ENCODE measurements at regions not wholly inside any gene's neighbourhood (a gene's known extent, or its start where the extent isn't known, plus 50 kb on each side); places are given as distances from the start of the nearest gene placed in this dataset.

DNA sequence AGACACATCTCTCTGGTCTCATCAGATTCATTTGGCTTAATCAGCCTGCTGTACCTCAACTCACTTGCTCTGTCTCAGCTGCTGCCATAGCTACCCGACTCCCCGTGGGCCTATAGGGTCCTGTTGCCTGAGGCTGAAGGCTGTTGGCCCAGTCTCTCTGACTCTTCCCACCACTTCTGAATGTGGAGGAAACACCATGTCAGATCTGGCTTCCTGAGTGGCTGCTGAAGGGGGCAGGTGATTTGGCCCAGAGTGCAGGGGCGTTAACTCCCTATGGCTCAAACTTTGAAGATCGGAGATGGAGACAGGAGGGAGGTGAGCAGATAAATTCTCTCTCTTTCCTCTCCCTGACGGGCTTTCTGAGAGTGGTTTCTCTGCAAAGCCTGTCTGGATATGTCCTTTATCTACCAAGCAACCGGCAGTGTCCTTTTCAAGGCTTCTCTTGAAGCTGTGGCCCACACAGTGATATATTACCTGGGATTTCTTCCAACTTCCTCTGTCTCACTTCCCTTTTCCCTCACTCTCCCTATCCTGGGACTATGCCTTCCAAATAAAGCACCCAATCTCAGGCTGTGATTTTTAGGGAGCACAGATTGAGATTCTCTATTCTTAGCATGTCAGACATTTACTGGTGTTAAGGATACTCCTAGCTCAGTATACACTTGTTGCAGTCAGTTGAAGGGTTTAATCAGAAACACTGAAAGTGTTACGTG is 334.9 kb upstream of the TBC1D5 start:
- no peaks in the 10 kb centered on the region for H3K4me1 ChIP-seq
- no peak overlapping the region for H3K4me3 ChIP-seq
- H3K36me3 ChIP-seq, result no peaks in the 10 kb centered on the region
- no peaks in the 10 kb centered on the region for H3K27me3 ChIP-seq
- ATAC-seq (ENCODE audit: low FRiP score in 2 of 2) (no peak), DNase-seq (no peak)
- TF ChIP-seq, protein P1, sequence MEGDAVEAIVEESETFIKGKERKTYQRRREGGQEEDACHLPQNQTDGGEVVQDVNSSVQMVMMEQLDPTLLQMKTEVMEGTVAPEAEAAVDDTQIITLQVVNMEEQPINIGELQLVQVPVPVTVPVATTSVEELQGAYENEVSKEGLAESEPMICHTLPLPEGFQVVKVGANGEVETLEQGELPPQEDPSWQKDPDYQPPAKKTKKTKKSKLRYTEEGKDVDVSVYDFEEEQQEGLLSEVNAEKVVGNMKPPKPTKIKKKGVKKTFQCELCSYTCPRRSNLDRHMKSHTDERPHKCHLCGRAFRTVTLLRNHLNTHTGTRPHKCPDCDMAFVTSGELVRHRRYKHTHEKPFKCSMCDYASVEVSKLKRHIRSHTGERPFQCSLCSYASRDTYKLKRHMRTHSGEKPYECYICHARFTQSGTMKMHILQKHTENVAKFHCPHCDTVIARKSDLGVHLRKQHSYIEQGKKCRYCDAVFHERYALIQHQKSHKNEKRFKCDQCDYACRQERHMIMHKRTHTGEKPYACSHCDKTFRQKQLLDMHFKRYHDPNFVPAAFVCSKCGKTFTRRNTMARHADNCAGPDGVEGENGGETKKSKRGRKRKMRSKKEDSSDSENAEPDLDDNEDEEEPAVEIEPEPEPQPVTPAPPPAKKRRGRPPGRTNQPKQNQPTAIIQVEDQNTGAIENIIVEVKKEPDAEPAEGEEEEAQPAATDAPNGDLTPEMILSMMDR (IDR thresholded peaks at IDR 0.05), result no peak
- TF ChIP-seq POLR2AphosphoS5 (IDR thresholded peaks at IDR 0.05) (no peak), EP300 (IDR thresholded peaks at IDR 0.05) (no peak), POLR2A (IDR thresholded peaks at IDR 0.05) (no peak)
- H3K9me3 ChIP-seq, result no peaks in the 10 kb centered on the region
- H3K27ac ChIP-seq, result no peak overlapping the region
- 55 to 62% methylated on average over 7 of the region's 7 CpGs for WGBS, 2 donors

DNA sequence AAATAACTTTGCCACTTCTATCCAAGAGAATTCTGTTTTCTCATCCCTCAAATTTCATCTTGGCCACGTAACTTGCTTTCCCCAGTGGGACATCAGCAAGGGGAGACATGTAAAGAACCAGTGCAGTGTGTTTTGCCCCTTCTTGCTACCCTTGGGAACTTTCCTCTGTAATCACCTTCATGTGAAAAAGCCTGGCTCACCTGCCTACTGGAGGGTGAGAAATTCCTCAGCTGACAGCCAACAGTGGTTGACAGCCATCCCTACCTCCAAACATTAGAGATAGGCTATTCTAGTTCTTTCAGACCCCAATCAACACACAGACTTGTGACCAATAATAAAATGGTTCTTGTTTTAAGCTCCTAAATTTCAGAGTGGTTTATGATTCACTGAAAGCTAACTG is 333.9 kb upstream of the TBC1D5 start:
- H3K4me1 ChIP-seq, result no peaks in the 10 kb centered on the region
- H3K36me3 ChIP-seq, result no peaks in the 10 kb centered on the region
- ATAC-seq (ENCODE audit: low FRiP score in 2 of 2) (no peak), DNase-seq (no peak)
- WGBS, 2 donors, result 81 to 95% methylated on average over 1 of the region's 1 CpG
- no peak overlapping the region for H3K27ac ChIP-seq
- H3K9me3 ChIP-seq, result no peaks in the 10 kb centered on the region
- H3K4me3 ChIP-seq, result no peak overlapping the region
- TF ChIP-seq POLR2AphosphoS5 (IDR thresholded peaks at IDR 0.05), result no peak
- TF ChIP-seq EP300 (IDR thresholded peaks at IDR 0.05), result no peak
- TF ChIP-seq, protein P1 (IDR thresholded peaks at IDR 0.05), result no peak
- TF ChIP-seq POLR2A (IDR thresholded peaks at IDR 0.05), result no peak
- H3K27me3 ChIP-seq, result no peaks in the 10 kb centered on the region

DNA sequence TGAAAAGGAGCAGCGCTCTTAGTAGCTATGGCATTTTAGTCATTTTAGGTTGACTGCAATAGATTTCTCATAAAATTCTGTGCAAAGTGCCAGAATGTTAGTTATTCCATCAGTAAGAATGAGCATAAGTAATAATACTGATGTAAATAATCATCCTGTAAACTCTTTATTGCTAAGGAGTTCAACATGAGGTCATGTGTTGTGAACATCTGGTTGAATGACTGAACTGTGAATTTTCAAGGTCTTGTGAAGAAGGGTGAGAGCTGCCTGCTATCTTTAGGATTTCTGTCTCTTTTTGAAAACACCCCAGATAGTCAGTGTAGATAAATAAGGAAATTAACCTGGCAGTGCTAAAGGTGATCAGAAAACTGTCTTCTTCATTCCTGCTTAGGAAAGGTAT is 333.4 kb upstream of the TBC1D5 start:
- DNase-seq (no peak), ATAC-seq (ENCODE audit: low FRiP score in 2 of 2) (no peak)
- H3K27me3 ChIP-seq, result no peaks in the 10 kb centered on the region
- no peaks in the 10 kb centered on the region for H3K9me3 ChIP-seq
- H3K27ac ChIP-seq, result no peak overlapping the region
- TF ChIP-seq, protein P1 (IDR thresholded peaks at IDR 0.05), result no peak
- no peak for TF ChIP-seq EP300 (IDR thresholded peaks at IDR 0.05)
- no peak overlapping the region for H3K4me3 ChIP-seq
- no peaks in the 10 kb centered on the region for H3K4me1 ChIP-seq
- no peaks in the 10 kb centered on the region for H3K36me3 ChIP-seq
- 96 to 97% methylated on average over 1 of the region's 1 CpG for WGBS, 2 donors

DNA sequence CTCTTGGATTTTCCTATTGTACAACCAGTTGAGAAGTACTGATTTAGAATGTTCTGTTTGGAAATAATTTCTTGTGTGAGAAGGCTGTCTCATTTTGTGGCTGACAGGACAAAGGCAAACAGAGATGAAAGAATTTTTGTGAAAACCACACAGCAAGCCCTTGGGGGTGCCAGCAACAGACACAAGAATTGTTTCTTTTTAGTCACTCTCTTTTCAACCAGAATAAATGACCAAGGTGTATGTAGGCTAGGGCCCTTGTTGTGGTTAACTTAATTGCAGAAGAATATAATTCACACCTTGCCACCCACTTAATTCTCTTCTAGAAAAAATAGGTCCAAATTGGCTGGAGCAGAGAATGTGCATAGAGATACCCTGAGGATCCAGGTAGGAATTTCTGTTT is 329.4 kb upstream of the TBC1D5 start:
- ATAC-seq (ENCODE audit: low FRiP score in 2 of 2) (no peak), DNase-seq (no peak)
- no peaks in the 10 kb centered on the region for H3K27me3 ChIP-seq
- H3K36me3 ChIP-seq, result no peaks in the 10 kb centered on the region
- H3K4me3 ChIP-seq, result no peak overlapping the region
- H3K4me1 ChIP-seq, result no peaks in the 10 kb centered on the region
- no peaks in the 10 kb centered on the region for H3K9me3 ChIP-seq
- TF ChIP-seq POLR2AphosphoS5 (IDR thresholded peaks at IDR 0.05) (no peak), POLR2A (IDR thresholded peaks at IDR 0.05) (no peak), EP300 (IDR thresholded peaks at IDR 0.05) (no peak)
- TF ChIP-seq, protein P1 (IDR thresholded peaks at IDR 0.05), result no peak
- H3K27ac ChIP-seq, result no peak overlapping the region

GRCh38 chr3:18070944-18071343 is 328.5 kb upstream of the TBC1D5 start:
- no peaks in the 10 kb centered on the region for H3K4me1 ChIP-seq
- WGBS, 2 donors, result 71 to 76% methylated on average over 1 of the region's 1 CpG
- DNase-seq (no peak), ATAC-seq (ENCODE audit: low FRiP score in 2 of 2) (no peak)
- no peaks in the 10 kb centered on the region for H3K9me3 ChIP-seq
- TF ChIP-seq, protein P1 (IDR thresholded peaks at IDR 0.05), result no peak
- TF ChIP-seq POLR2AphosphoS5 (IDR thresholded peaks at IDR 0.05) (no peak), EP300 (IDR thresholded peaks at IDR 0.05) (no peak), POLR2A (IDR thresholded peaks at IDR 0.05) (no peak)
- H3K27me3 ChIP-seq, result no peaks in the 10 kb centered on the region
- no peak overlapping the region for H3K27ac ChIP-seq
- no peaks in the 10 kb centered on the region for H3K36me3 ChIP-seq
- H3K4me3 ChIP-seq, result no peak overlapping the region
